H9 (cell line): ENCODE measurements at regions not wholly inside any gene's neighbourhood (a gene's known extent, or its start where the extent isn't known, plus 50 kb on each side); places are given as distances from the start of the nearest gene placed in this dataset.

Experiments
- DNase-seq: peaks from one replicate; pipeline ENCODE4 v3.0.0-alpha.2; 2017
- H2AFZ ChIP-seq: one replicate; pipeline ENCODE4 v1.6.1; 2013; ENCODE audit warnings: mild to moderate bottlenecking, low read length, control low read depth, moderate library complexity
- H2AK5ac ChIP-seq: 2 replicates; pipeline ENCODE4 v1.6.1; 2013; ENCODE audit warnings: low read length, control low read depth, mixed read lengths; ENCODE audit not compliant: insufficient read length
- H2BK120ac ChIP-seq: one replicate; pipeline ENCODE4 v1.6.1; 2013; ENCODE audit warnings: low read depth, mild to moderate bottlenecking, low read length, control low read depth, inconsistent platforms; ENCODE audit not compliant: poor library complexity, severe bottlenecking
- H2BK12ac ChIP-seq: 2 replicates; pipeline ENCODE4 v1.6.1; 2013; ENCODE audit warnings: low read length, control low read depth, mixed read lengths, low read depth; ENCODE audit not compliant: insufficient read length
- H2BK15ac ChIP-seq: 2 replicates; pipeline ENCODE4 v1.6.1; 2013; ENCODE audit warnings: low read depth, low read length, control low read depth
- H2BK20ac ChIP-seq: one replicate; pipeline ENCODE4 v1.6.1; 2013; ENCODE audit warnings: low read depth, mild to moderate bottlenecking, low read length, control low read depth, inconsistent platforms; ENCODE audit not compliant: poor library complexity, severe bottlenecking
- H2BK5ac ChIP-seq: 2 replicates; pipeline ENCODE4 v1.6.1; 2013; ENCODE audit warnings: low read length, control low read depth, mixed read lengths; ENCODE audit not compliant: insufficient read length
- H3K14ac ChIP-seq: 2 replicates; pipeline ENCODE4 v1.6.1; 2013; ENCODE audit warnings: low read length, control low read depth; ENCODE audit not compliant: insufficient read depth
- H3K18ac ChIP-seq: 2 replicates; pipeline ENCODE4 v1.6.1; 2013; ENCODE audit warnings: low read depth, mild to moderate bottlenecking, mixed read lengths, low read length, control low read depth; ENCODE audit not compliant: insufficient read length
- H3K23ac ChIP-seq: 2 replicates; pipeline ENCODE4 v1.6.1; 2013; ENCODE audit warnings: low read length, control low read depth, mixed read lengths, low read depth; ENCODE audit not compliant: insufficient read length
- H3K23me2 ChIP-seq: 2 replicates; pipeline ENCODE4 v1.6.1; 2013; ENCODE audit warnings: low read depth, mild to moderate bottlenecking, mixed read lengths, low read length, control low read depth; ENCODE audit not compliant: insufficient read length, poor library complexity, severe bottlenecking
- H3K27ac ChIP-seq: 2 replicates; pipeline ENCODE4 v1.5.1; 2013; ENCODE audit warnings: low read length, control low read depth, mixed read lengths, low read depth; ENCODE audit not compliant: insufficient read length
- H3K27me3 ChIP-seq: 2 replicates; pipeline ENCODE4 v1.6.1; 2013; ENCODE audit warnings: low read length, control low read depth, inconsistent platforms; ENCODE audit not compliant: insufficient read depth
- H3K4ac ChIP-seq: 2 replicates; pipeline ENCODE4 v1.6.1; 2013; ENCODE audit warnings: low read depth, mild to moderate bottlenecking, control low read depth, inconsistent platforms, low read length, moderate library complexity
- H3K4me1 ChIP-seq: 2 replicates; pipeline ENCODE4 v1.6.1; 2013; ENCODE audit warnings: low read length, control low read depth, inconsistent platforms; ENCODE audit not compliant: insufficient read depth
- H3K4me2 ChIP-seq: 2 replicates; pipeline ENCODE4 v1.6.1; 2013; ENCODE audit warnings: low read length, control low read depth, mixed read lengths; ENCODE audit not compliant: insufficient read length, insufficient read depth
- H3K56ac ChIP-seq: 2 replicates; pipeline ENCODE4 v1.6.1; 2013; ENCODE audit warnings: low read depth, mild to moderate bottlenecking, mixed read lengths, low read length, control low read depth; ENCODE audit not compliant: insufficient read length
- H3K79me1 ChIP-seq: 2 replicates; pipeline ENCODE4 v1.6.1; 2013; ENCODE audit warnings: low read depth, mild to moderate bottlenecking, moderate library complexity, low read length, control low read depth, inconsistent platforms; ENCODE audit not compliant: insufficient read depth, poor library complexity, severe bottlenecking
- H3K79me2 ChIP-seq: 2 replicates; pipeline ENCODE4 v1.6.1; 2013; ENCODE audit warnings: low read length, control low read depth, inconsistent platforms; ENCODE audit not compliant: insufficient read depth
- H3K9ac ChIP-seq: 2 replicates; pipeline ENCODE4 v1.6.1; 2013; ENCODE audit warnings: low read length, control low read depth, mixed read lengths; ENCODE audit not compliant: insufficient read length; ENCODE audit errors: extremely low read depth
- H3K9me3 ChIP-seq: one replicate; pipeline ENCODE4 v1.6.1; 2013; ENCODE audit warnings: low read depth, low read length, inconsistent platforms; ENCODE audit not compliant: control insufficient read depth
- H3T11ph ChIP-seq: one replicate; pipeline ENCODE4 v1.6.1; 2013; ENCODE audit warnings: mild to moderate bottlenecking, low read length, control low read depth, inconsistent platforms
- H4K20me1 ChIP-seq: one replicate; pipeline ENCODE4 v1.6.1; 2013; ENCODE audit not compliant: control insufficient read depth, insufficient read length, insufficient read depth
- H4K5ac ChIP-seq: 2 replicates; pipeline ENCODE4 v1.6.1; 2013; ENCODE audit warnings: low read depth, mild to moderate bottlenecking, mixed read lengths, low read length, control low read depth; ENCODE audit not compliant: insufficient read length
- H4K8ac ChIP-seq: replicated peaks from 2 replicates; pipeline ENCODE4 v1.6.1; 2013; ENCODE audit warnings: low read length, control low read depth, mixed read lengths, low read depth; ENCODE audit not compliant: insufficient read length
- H4K91ac ChIP-seq: 2 replicates; pipeline ENCODE4 v1.6.1; 2013; ENCODE audit warnings: low read depth, mild to moderate bottlenecking, moderate library complexity, mixed read lengths, low read length, control low read depth; ENCODE audit not compliant: insufficient read length
- H3K27ac Mint-ChIP-seq, 3 experiments: 2 replicates in 2 of 3; 3 replicates in 1 of 3; pipeline ENCODE4 v1.8.0; 2020 to 2021; ENCODE audit warnings: mixed read lengths in 3 of 3, mild to moderate bottlenecking in 1 of 3, moderate library complexity in 1 of 3
- H3K27me3 Mint-ChIP-seq: 2 replicates; pipeline ENCODE4 v1.8.0; 2021; ENCODE audit warnings: low read depth, mild to moderate bottlenecking, moderate library complexity, mixed read lengths
- H3K36me3 Mint-ChIP-seq, 3 experiments: 2 replicates in 2 of 3; 3 replicates in 1 of 3; pipeline ENCODE4 v1.8.0; 2020 to 2021; ENCODE audit warnings: low read depth in 3 of 3, mixed read lengths in 3 of 3; ENCODE audit not compliant: insufficient read depth in 1 of 3
- H3K4me1 Mint-ChIP-seq, 2 experiments: 2 replicates each; pipeline ENCODE4 v1.8.0; 2020; ENCODE audit warnings: mixed read lengths in 2 of 2
- H3K4me3 Mint-ChIP-seq, 2 experiments: 2 replicates in 1 of 2; 3 replicates in 1 of 2; pipeline ENCODE4 v1.8.0; 2020 to 2021; ENCODE audit warnings: mild to moderate bottlenecking in 2 of 2, mixed read lengths in 2 of 2, moderate library complexity in 1 of 2
- H3K9me3 Mint-ChIP-seq, 2 experiments: 2 replicates in 1 of 2; 3 replicates in 1 of 2; pipeline ENCODE4 v1.8.0; 2020; ENCODE audit warnings: mild to moderate bottlenecking in 2 of 2, mixed read lengths in 2 of 2, moderate library complexity in 1 of 2
- WGBS: extraction: QIAGEN DNeasy Blood & Tissue Kit; methylation state at CpG from one replicate; pipeline ENCODE4 v1.1.7; 2013; ENCODE audit warnings: missing lambda C conversion rate, low lambda C conversion rate, mixed read lengths; ENCODE audit not compliant: insufficient read length; ENCODE audit errors: extremely low coverage; 5-methylcytosine and 5-hydroxymethylcytosine counted together
- TF ChIP-seq, protein P1 (sequence below): fragments of 200-600 bp; sonication (generic); conservative IDR thresholded peaks from 3 replicates; pipeline ENCODE4 v1.8.0; 2021; ENCODE audit warnings: antibody characterized with exemption, mild to moderate bottlenecking

DNA sequence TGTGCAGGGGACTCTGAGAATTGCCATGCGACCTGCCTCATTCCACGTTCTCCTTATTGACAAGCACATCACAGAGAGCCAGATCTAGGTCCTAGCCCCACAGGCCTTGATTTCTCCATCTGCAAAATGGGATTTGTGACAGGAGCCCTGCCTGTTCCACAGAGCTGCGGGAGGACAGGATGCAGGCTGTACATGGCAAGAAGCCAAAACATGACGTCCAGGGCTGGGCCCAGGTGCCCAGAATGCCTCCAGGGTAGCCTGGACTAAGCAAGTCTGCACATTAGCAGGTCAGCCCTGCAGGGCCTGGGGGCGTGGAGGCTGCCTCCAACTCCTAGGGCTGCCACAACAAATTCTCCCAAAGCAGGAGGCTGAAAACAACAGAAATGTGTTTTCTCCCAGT is 235.7 kb upstream of the SDK2 start:
- no peaks in the 10 kb centered on the region for H4K20me1 ChIP-seq
- H3K4ac ChIP-seq: no peak overlapping the region
- no peak overlapping the region for H2AFZ ChIP-seq
- H3T11ph ChIP-seq: no peak overlapping the region
- H3K4me1 ChIP-seq: no peaks in the 10 kb centered on the region
- no peak overlapping the region for H2BK120ac ChIP-seq
- no peak for DNase-seq
- H3K18ac ChIP-seq: no peak overlapping the region
- H4K91ac ChIP-seq: no peak overlapping the region
- no peaks in the 10 kb centered on the region; the same call in 1 of the 2 replicates for H3K27me3 ChIP-seq
- no peak overlapping the region for H3K27ac ChIP-seq
- no peak overlapping the region for H3K9ac ChIP-seq
- TF ChIP-seq, protein P1, sequence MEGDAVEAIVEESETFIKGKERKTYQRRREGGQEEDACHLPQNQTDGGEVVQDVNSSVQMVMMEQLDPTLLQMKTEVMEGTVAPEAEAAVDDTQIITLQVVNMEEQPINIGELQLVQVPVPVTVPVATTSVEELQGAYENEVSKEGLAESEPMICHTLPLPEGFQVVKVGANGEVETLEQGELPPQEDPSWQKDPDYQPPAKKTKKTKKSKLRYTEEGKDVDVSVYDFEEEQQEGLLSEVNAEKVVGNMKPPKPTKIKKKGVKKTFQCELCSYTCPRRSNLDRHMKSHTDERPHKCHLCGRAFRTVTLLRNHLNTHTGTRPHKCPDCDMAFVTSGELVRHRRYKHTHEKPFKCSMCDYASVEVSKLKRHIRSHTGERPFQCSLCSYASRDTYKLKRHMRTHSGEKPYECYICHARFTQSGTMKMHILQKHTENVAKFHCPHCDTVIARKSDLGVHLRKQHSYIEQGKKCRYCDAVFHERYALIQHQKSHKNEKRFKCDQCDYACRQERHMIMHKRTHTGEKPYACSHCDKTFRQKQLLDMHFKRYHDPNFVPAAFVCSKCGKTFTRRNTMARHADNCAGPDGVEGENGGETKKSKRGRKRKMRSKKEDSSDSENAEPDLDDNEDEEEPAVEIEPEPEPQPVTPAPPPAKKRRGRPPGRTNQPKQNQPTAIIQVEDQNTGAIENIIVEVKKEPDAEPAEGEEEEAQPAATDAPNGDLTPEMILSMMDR: no peak
- no peaks in the 10 kb centered on the region for H3K79me1 ChIP-seq
- Mint-ChIP-seq H3K27me3 (peaks cover 68% of the 10 kb centered on the region), H3K4me1 (no peaks in the 10 kb centered on the region), H3K36me3 (no peaks in the 10 kb centered on the region), H3K27ac (no peak overlapping the region), H3K4me3 (no peak overlapping the region), H3K9me3 (no peaks in the 10 kb centered on the region; a peak in 1 of 5 replicates)
- H2BK12ac ChIP-seq: no peak overlapping the region
- no peak overlapping the region for H3K4me2 ChIP-seq
- H4K8ac ChIP-seq: no peak overlapping the region
- H4K5ac ChIP-seq: no peak overlapping the region
- no peak overlapping the region for H3K56ac ChIP-seq
- H2BK5ac ChIP-seq: no peak overlapping the region
- H3K79me2 ChIP-seq: no peaks in the 10 kb centered on the region
- H3K23me2 ChIP-seq: no peaks in the 10 kb centered on the region
- no peak overlapping the region for H2BK20ac ChIP-seq
- no peak overlapping the region for H3K23ac ChIP-seq
- no peak overlapping the region for H2BK15ac ChIP-seq
- H3K9me3 ChIP-seq: no peaks in the 10 kb centered on the region
- no peak overlapping the region for H2AK5ac ChIP-seq
- WGBS: no CpG with 5 or more reads among the region's 5 CpGs
- H3K14ac ChIP-seq: no peak overlapping the region
